ENCODE measurements at regions not wholly inside any gene's neighbourhood (a gene's known extent, or its start where the extent isn't known, plus 50 kb on each side); places are given as distances from the start of the nearest gene placed in this dataset.
A peak's percentile ranks its signal among the peaks of the same experiment; 100 is the strongest.
"Not testable (repeated sequence)": the region's sequence is repeated elsewhere in the genome, so short reads cannot be mapped to it uniquely, and the experiment has no call there.

- H3K9me3 ChIP-seq (ENCODE audit: insufficient read depth, low read depth, low read length): no peaks in the 10 kb centered on the region
- peak; percentile 45 for FAIRE-seq
- peak; percentile 86 for DNase-seq (ENCODE audit: low read depth)
- H3K4me1 Mint-ChIP-seq (ENCODE audit: low read depth, unreplicated experiment): peaks cover 40% of the 10 kb centered on the region
- H3K4me1 ChIP-seq (ENCODE audit: insufficient read depth, low read length): peaks cover 42% of the 10 kb centered on the region
- peak overlapping the region; percentile 63 for H3K9ac ChIP-seq (ENCODE audit: low read length)
- H3K27me3 Mint-ChIP-seq (ENCODE audit: low read depth, unreplicated experiment): no peaks in the 10 kb centered on the region
- H3K27ac ChIP-seq (ENCODE audit: low read depth, low read length): peak overlapping the region; percentile 62
- H4K20me1 ChIP-seq (ENCODE audit: insufficient read depth, low read length): no peaks in the 10 kb centered on the region
- TF ChIP-seq EZH2 (IDR thresholded peaks at IDR 0.05; ENCODE audit: insufficient read depth, low read length) (no peak), CTCF (IDR thresholded peaks at IDR 0.05; ENCODE audit: insufficient read depth, low read depth, low read length) (no peak)
- H3K4me2 ChIP-seq (ENCODE audit: low read length): peak overlapping the region; percentile 85
- H3K27ac Mint-ChIP-seq (ENCODE audit: unreplicated experiment): peak overlapping the region; percentile 94
- H2AFZ ChIP-seq (ENCODE audit: low read depth, low read length): peak overlapping the region; percentile 30
- H3K79me2 ChIP-seq (ENCODE audit: insufficient read depth, low read length): peaks cover 55% of the 10 kb centered on the region
- H3K4me3 ChIP-seq (ENCODE audit: insufficient read depth, low read depth, low read length): peak overlapping the region; percentile 39
- H3K9me3 Mint-ChIP-seq (ENCODE audit: unreplicated experiment): no peaks in the 10 kb centered on the region
- peak overlapping the region; percentile 60 for H3K4me3 Mint-ChIP-seq (ENCODE audit: unreplicated experiment)
- H3K27me3 ChIP-seq (ENCODE audit: insufficient read depth, low read length): no peaks in the 10 kb centered on the region
- no peaks in the 10 kb centered on the region for H3K36me3 Mint-ChIP-seq (ENCODE audit: low read depth, unreplicated experiment)
- H3K36me3 ChIP-seq (ENCODE audit: insufficient read depth, low read length): no peaks in the 10 kb centered on the region
These were observed 54.4 kb upstream of the CEP85L start for GRCh38 chr6:118705544-118706491.

GRCh38 chr6:118704915-118705314 is 53.5 kb upstream of the CEP85L start:
- H3K4me3 ChIP-seq (ENCODE audit: insufficient read depth, low read depth, low read length): no peak overlapping the region
- no peaks in the 10 kb centered on the region for H3K27me3 Mint-ChIP-seq (ENCODE audit: low read depth, unreplicated experiment)
- H3K4me2 ChIP-seq (ENCODE audit: low read length): peak overlapping the region; percentile 85
- H3K36me3 ChIP-seq (ENCODE audit: insufficient read depth, low read length): no peaks in the 10 kb centered on the region
- no peak overlapping the region for H2AFZ ChIP-seq (ENCODE audit: low read depth, low read length)
- no peaks in the 10 kb centered on the region for H3K9me3 Mint-ChIP-seq (ENCODE audit: unreplicated experiment)
- no peaks in the 10 kb centered on the region for H3K27me3 ChIP-seq (ENCODE audit: insufficient read depth, low read length)
- no peak for FAIRE-seq
- DNase-seq (ENCODE audit: low read depth): no peak
- no peak overlapping the region for H3K27ac Mint-ChIP-seq (ENCODE audit: unreplicated experiment)
- H3K9me3 ChIP-seq (ENCODE audit: insufficient read depth, low read depth, low read length): no peaks in the 10 kb centered on the region
- no peaks in the 10 kb centered on the region for H4K20me1 ChIP-seq (ENCODE audit: insufficient read depth, low read length)
- H3K79me2 ChIP-seq (ENCODE audit: insufficient read depth, low read length): peaks cover 64% of the 10 kb centered on the region
- H3K4me1 ChIP-seq (ENCODE audit: insufficient read depth, low read length): peaks cover 34% of the 10 kb centered on the region
- TF ChIP-seq EZH2 (IDR thresholded peaks at IDR 0.05; ENCODE audit: insufficient read depth, low read length) (no peak), CTCF (IDR thresholded peaks at IDR 0.05; ENCODE audit: insufficient read depth, low read depth, low read length) (no peak)
- H3K9ac ChIP-seq (ENCODE audit: low read length): peak overlapping the region; percentile 12
- H3K27ac ChIP-seq (ENCODE audit: low read depth, low read length): peak overlapping the region; percentile 62
- no peak overlapping the region for H3K4me3 Mint-ChIP-seq (ENCODE audit: unreplicated experiment)
- no peaks in the 10 kb centered on the region for H3K36me3 Mint-ChIP-seq (ENCODE audit: low read depth, unreplicated experiment)
- peaks cover 36% of the 10 kb centered on the region for H3K4me1 Mint-ChIP-seq (ENCODE audit: low read depth, unreplicated experiment)

- H4K20me1 ChIP-seq (ENCODE audit: insufficient read depth, low read length); H3K9me3 Mint-ChIP-seq (ENCODE audit: unreplicated experiment); H3K4me3 ChIP-seq (ENCODE audit: insufficient read depth, low read depth, low read length); H3K27ac ChIP-seq (ENCODE audit: low read depth, low read length); H3K36me3 ChIP-seq (ENCODE audit: insufficient read depth, low read length); H3K27ac Mint-ChIP-seq (ENCODE audit: unreplicated experiment); H3K27me3 ChIP-seq (ENCODE audit: insufficient read depth, low read length); H2AFZ ChIP-seq (ENCODE audit: low read depth, low read length); H3K9ac ChIP-seq (ENCODE audit: low read length); FAIRE-seq; H3K4me2 ChIP-seq (ENCODE audit: low read length); H3K9me3 ChIP-seq (ENCODE audit: insufficient read depth, low read depth, low read length); H3K36me3 Mint-ChIP-seq (ENCODE audit: low read depth, unreplicated experiment); H3K4me3 Mint-ChIP-seq (ENCODE audit: unreplicated experiment); H3K27me3 Mint-ChIP-seq (ENCODE audit: low read depth, unreplicated experiment); DNase-seq (ENCODE audit: low read depth): not testable (repeated sequence)
- peaks cover 71% of the 10 kb centered on the region for H3K79me2 ChIP-seq (ENCODE audit: insufficient read depth, low read length)
- peaks cover 11% of the 10 kb centered on the region for H3K4me1 Mint-ChIP-seq (ENCODE audit: low read depth, unreplicated experiment)
- H3K4me1 ChIP-seq (ENCODE audit: insufficient read depth, low read length): peaks cover 16% of the 10 kb centered on the region
These were observed 49.9 kb upstream of the CEP85L start for GRCh38 chr6:118701260-118701659.
